ENCODE measurements at regions not wholly inside any gene's neighbourhood (a gene's known extent, or its start where the extent isn't known, plus 50 kb on each side); places are given as distances from the start of the nearest gene placed in this dataset.

GRCh38 chr1:116219651-116220434 lies 108.6 kb downstream of the MAB21L3 start:
- H3K27me3 Mint-ChIP-seq (ENCODE audit: low read depth) = peaks cover 29% of the 10 kb centered on the region

DNA sequence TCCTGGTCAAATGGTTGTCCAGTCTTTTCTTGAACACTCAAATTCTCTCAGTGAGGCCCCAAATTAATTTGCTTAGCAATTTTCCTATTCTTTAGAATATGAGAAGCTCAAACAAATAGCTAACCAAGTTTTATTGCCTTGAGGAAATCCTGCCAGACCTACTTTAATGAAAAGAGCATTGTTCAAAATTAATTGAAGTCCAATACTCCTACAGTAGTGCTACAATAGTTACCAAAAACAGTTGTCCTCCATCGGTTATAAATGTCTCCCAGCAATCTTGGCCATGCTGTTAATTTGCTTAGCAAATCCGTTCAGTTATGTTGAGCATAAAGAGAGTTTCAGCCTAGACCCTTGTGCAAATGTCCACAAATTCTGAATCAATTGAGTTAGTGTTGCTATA lies 112.9 kb downstream of the MAB21L3 start:
- no peaks in the 10 kb centered on the region for H3K9me3 Mint-ChIP-seq (ENCODE audit: low read depth)
- no peak overlapping the region for H3K4me3 Mint-ChIP-seq (ENCODE audit: unreplicated experiment)
- TF ChIP-seq, protein P1, sequence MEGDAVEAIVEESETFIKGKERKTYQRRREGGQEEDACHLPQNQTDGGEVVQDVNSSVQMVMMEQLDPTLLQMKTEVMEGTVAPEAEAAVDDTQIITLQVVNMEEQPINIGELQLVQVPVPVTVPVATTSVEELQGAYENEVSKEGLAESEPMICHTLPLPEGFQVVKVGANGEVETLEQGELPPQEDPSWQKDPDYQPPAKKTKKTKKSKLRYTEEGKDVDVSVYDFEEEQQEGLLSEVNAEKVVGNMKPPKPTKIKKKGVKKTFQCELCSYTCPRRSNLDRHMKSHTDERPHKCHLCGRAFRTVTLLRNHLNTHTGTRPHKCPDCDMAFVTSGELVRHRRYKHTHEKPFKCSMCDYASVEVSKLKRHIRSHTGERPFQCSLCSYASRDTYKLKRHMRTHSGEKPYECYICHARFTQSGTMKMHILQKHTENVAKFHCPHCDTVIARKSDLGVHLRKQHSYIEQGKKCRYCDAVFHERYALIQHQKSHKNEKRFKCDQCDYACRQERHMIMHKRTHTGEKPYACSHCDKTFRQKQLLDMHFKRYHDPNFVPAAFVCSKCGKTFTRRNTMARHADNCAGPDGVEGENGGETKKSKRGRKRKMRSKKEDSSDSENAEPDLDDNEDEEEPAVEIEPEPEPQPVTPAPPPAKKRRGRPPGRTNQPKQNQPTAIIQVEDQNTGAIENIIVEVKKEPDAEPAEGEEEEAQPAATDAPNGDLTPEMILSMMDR (IDR thresholded peaks at IDR 0.05) = no peak
- peaks cover 24% of the 10 kb centered on the region for H3K27me3 Mint-ChIP-seq (ENCODE audit: low read depth)
- DNase-seq (ENCODE audit: low spot score) = no peak
- H3K36me3 Mint-ChIP-seq (ENCODE audit: low read depth) = no peaks in the 10 kb centered on the region
- no peaks in the 10 kb centered on the region for H3K4me1 Mint-ChIP-seq (ENCODE audit: low read depth)
- no peak overlapping the region for H3K27ac Mint-ChIP-seq (ENCODE audit: unreplicated experiment)

More at GRCh38 chr1:116219651-116220434, 108.6 kb downstream of the MAB21L3 start:
- TF ChIP-seq, protein P1 (IDR thresholded peaks at IDR 0.05) = no peak
- H3K27ac Mint-ChIP-seq (ENCODE audit: unreplicated experiment) = no peak overlapping the region
- no peak for DNase-seq (ENCODE audit: low spot score)
- H3K36me3 Mint-ChIP-seq (ENCODE audit: low read depth) = no peaks in the 10 kb centered on the region
- no peaks in the 10 kb centered on the region for H3K9me3 Mint-ChIP-seq (ENCODE audit: low read depth)
- no peaks in the 10 kb centered on the region for H3K4me1 Mint-ChIP-seq (ENCODE audit: low read depth)
- H3K4me3 Mint-ChIP-seq (ENCODE audit: unreplicated experiment) = no peak overlapping the region

DNA sequence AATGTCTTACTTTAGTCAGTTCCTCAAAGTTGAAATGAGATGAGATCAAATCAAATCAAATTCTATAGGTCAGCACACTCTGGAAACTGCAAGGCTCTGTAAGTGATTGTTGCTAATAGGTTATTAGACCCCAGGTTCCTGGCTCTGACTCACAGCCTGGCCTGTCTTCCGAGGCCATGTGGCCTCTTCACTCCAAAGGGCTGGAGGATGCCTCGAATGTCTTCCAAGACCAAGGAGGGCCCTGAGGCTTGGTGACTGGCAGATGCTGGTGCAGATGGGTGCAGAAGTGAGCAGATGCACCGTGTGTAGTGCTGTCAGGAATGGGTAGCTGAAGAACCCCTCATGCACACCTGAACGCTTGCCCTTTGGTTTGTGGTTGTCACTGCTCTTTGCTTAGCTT lies 113.4 kb downstream of the MAB21L3 start:
- DNase-seq (ENCODE audit: low spot score) = no peak
- Mint-ChIP-seq H3K27me3 (ENCODE audit: low read depth) (peaks cover 21% of the 10 kb centered on the region), H3K27ac (ENCODE audit: unreplicated experiment) (no peak overlapping the region), H3K4me3 (ENCODE audit: unreplicated experiment) (no peak overlapping the region), H3K36me3 (ENCODE audit: low read depth) (no peaks in the 10 kb centered on the region), H3K4me1 (ENCODE audit: low read depth) (no peaks in the 10 kb centered on the region), H3K9me3 (ENCODE audit: low read depth) (no peaks in the 10 kb centered on the region)
- TF ChIP-seq, protein P1 (IDR thresholded peaks at IDR 0.05) = no peak

DNA sequence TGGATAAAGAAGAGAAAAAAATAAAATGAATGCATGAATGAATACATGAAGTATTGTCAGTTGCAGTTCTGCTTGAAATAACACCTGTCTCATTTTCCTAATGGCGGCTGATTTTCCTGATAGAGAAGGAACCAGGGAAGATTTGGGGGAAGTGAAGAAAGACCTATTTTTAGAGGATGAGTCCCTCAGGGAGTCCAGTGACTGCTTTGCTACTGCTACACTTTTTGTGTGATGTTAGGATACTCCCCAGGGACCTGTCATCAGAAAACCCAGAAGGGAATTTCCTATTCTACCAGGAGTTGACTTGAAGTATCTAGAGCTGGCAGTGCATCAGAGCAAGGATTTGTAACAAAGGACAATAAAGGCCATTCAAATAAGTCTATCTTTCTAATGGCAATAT lies 114.8 kb downstream of the MAB21L3 start:
- TF ChIP-seq, protein P1 (IDR thresholded peaks at IDR 0.05) = no peak
- H3K9me3 Mint-ChIP-seq (ENCODE audit: low read depth) = no peaks in the 10 kb centered on the region
- H3K4me3 Mint-ChIP-seq (ENCODE audit: unreplicated experiment) = no peak overlapping the region
- no peaks in the 10 kb centered on the region for H3K36me3 Mint-ChIP-seq (ENCODE audit: low read depth)
- H3K27me3 Mint-ChIP-seq (ENCODE audit: low read depth) = peaks cover 25% of the 10 kb centered on the region
- H3K27ac Mint-ChIP-seq (ENCODE audit: unreplicated experiment) = no peak overlapping the region
- DNase-seq (ENCODE audit: low spot score) = no peak
- H3K4me1 Mint-ChIP-seq (ENCODE audit: low read depth) = no peaks in the 10 kb centered on the region

DNA sequence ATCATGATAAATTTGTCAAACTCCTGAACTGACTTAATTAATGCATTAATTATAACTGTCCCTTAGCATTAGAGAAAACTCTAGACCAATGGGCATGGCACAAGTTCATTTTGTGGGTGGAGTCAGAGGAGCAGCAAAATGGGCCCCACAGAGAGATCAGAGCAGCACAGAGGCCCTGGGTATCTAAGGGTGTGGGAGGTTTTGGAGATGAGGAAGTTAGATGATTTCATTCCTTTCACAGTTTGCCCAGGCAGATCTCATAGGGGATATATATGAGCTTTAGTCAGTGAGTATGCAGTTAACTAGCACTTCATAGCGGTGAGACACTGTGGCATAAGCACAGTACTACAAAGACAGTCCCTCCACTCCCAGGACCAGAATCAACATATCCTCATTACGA lies 117.3 kb downstream of the MAB21L3 start:
- no peak overlapping the region for H3K27ac Mint-ChIP-seq (ENCODE audit: unreplicated experiment)
- H3K36me3 Mint-ChIP-seq (ENCODE audit: low read depth) = no peaks in the 10 kb centered on the region
- H3K27me3 Mint-ChIP-seq (ENCODE audit: low read depth) = peaks cover 30% of the 10 kb centered on the region
- no peak overlapping the region for H3K4me3 Mint-ChIP-seq (ENCODE audit: unreplicated experiment)
- TF ChIP-seq, protein P1 (IDR thresholded peaks at IDR 0.05) = no peak
- no peak for DNase-seq (ENCODE audit: low spot score)
- H3K9me3 Mint-ChIP-seq (ENCODE audit: low read depth) = no peaks in the 10 kb centered on the region
- peaks cover 6% of the 10 kb centered on the region for H3K4me1 Mint-ChIP-seq (ENCODE audit: low read depth)
